ENCODE measurements at regions not wholly inside any gene's neighbourhood (a gene's known extent, or its start where the extent isn't known, plus 50 kb on each side); places are given as distances from the start of the nearest gene placed in this dataset.

- no peak for TF ChIP-seq CTCF (IDR thresholded peaks at IDR 0.05)
- TF ChIP-seq POLR2AphosphoS5 (IDR thresholded peaks at IDR 0.05): no peak
- TF ChIP-seq POLR2A (IDR thresholded peaks at IDR 0.05): no peak
- TF ChIP-seq EP300 (IDR thresholded peaks at IDR 0.05): no peak
Observed at GRCh38 chr4:1472911-1473518, 66.8 kb upstream of the NKX1-1 start.
